CMK (cell line): ENCODE measurements at regions not wholly inside any gene's neighbourhood (a gene's known extent, or its start where the extent isn't known, plus 50 kb on each side); places are given as distances from the start of the nearest gene placed in this dataset.
"Not testable (repeated sequence)": the region's sequence is repeated elsewhere in the genome, so short reads cannot be mapped to it uniquely, and the experiment has no call there.

ENCODE experiments used
- DNase-seq: peaks from one replicate; pipeline ENCODE4 v3.0.0-alpha.2; 2010; ENCODE audit warnings: low read depth

GRCh38 chr21:13812191-13812590, 202.6 kb downstream of the POTED start:
- DNase-seq = not testable (repeated sequence)

DNA sequence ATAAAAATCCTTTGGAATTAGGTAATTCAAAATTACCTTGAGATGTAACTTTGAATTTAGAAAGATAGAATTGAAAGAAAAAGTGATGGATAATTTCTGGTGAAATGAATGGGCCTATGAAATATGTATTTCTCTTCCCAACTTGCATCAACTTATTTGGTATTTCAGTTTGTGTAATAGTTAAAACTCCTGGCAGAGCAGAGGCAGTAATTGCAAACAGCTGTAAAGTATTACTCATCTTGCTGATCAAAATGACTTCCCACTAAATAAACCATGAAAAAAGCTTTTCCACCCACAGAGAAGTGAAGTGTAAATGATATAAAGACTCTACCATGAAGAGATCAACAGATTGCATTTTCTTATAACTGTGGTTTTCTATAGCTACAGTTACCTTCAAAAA, 201.0 kb downstream of the POTED start:
- not testable (repeated sequence) for DNase-seq

- DNase-seq = not testable (repeated sequence)
Measured at GRCh38 chr21:13806444-13806843, 196.9 kb downstream of the POTED start.

DNA sequence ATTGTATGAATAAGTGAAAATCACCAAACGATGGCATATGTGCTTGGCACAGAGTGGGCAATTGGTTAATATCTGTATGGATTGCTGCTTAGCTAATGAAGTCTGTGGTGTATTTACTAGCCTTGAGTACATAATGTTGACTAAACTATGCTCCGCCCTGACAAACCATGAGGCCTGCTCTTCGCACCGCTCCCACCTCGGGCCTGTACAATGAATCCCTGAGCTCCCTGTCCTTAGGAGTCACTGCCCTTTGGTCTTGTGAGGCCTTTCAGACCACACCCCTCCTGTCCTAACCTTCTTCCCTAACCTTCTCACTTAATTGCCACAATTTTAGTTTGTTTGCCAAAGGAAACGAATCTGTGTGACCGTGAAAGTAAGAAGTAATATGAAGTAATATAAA, 193.2 kb downstream of the POTED start:
- DNase-seq = not testable (repeated sequence)
